ENCODE measurements at regions not wholly inside any gene's neighbourhood (a gene's known extent, or its start where the extent isn't known, plus 50 kb on each side); places are given as distances from the start of the nearest gene placed in this dataset.
"Not testable (repeated sequence)": the region's sequence is repeated elsewhere in the genome, so short reads cannot be mapped to it uniquely, and the experiment has no call there.

DNA sequence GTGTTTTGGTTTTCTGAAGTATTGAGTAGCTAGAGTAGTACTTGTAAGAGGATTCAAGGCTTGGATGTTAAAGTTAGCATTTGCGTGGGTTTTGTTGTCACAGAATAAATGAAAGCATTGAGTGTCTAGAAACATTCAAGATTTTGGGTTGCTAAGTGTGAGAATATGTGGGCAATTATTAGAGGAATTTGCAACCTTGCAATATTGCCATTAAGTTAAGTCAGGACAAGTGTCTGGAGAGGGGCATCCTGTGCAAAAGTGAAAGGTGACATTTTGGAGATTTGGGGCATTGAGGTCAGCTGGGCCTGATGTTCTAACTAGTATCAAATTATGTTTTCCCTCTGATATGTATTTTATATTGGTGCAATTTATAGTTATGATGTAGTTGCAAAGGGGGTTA is 533.9 kb upstream of the GRID2 start:
- ATAC-seq (no peak), DNase-seq (no peak)
- intact Hi-C loops (cut with DNase I): no loop called here
- Histone ChIP-seq H3K4me3 (no peak overlapping the region), H3K27ac (no peak overlapping the region), H3K4me1 (no peaks in the 10 kb centered on the region), H3K27me3 (no peaks in the 10 kb centered on the region), H3K9me3 (peaks cover 0 to 10% (median 0%) of the 10 kb centered on the region in 12 donors), H3K36me3 (no peaks in the 10 kb centered on the region)
- WGBS, 4 donors: 90 to 96% (median 93%) methylated on average over 1 of the region's 1 CpG
- TF ChIP-seq, protein P1, sequence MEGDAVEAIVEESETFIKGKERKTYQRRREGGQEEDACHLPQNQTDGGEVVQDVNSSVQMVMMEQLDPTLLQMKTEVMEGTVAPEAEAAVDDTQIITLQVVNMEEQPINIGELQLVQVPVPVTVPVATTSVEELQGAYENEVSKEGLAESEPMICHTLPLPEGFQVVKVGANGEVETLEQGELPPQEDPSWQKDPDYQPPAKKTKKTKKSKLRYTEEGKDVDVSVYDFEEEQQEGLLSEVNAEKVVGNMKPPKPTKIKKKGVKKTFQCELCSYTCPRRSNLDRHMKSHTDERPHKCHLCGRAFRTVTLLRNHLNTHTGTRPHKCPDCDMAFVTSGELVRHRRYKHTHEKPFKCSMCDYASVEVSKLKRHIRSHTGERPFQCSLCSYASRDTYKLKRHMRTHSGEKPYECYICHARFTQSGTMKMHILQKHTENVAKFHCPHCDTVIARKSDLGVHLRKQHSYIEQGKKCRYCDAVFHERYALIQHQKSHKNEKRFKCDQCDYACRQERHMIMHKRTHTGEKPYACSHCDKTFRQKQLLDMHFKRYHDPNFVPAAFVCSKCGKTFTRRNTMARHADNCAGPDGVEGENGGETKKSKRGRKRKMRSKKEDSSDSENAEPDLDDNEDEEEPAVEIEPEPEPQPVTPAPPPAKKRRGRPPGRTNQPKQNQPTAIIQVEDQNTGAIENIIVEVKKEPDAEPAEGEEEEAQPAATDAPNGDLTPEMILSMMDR (IDR thresholded peaks at IDR 0.05): no peak
- no peak for TF ChIP-seq POLR2A (IDR thresholded peaks at IDR 0.05)

- Histone ChIP-seq H3K4me3 (peak overlapping the region in 6 of 12 donors; percentile 22 to 43 (median 30)), H3K9me3 (peaks cover 0 to 13% (median 0%) of the 10 kb centered on the region in 12 donors)
- ATAC-seq; H3K36me3 ChIP-seq; intact Hi-C loops (cut with DNase I); H3K27me3 ChIP-seq; DNase-seq; H3K27ac ChIP-seq; H3K4me1 ChIP-seq: not testable (repeated sequence)
- 40 to 66% (median 53%) methylated on average over 20 to 28 of the region's 28 CpGs for WGBS, 4 donors
These were observed 512.1 kb upstream of the GRID2 start for GRCh38 chr4:91791631-91792030.

GRCh38 chr4:91795947-91796346 is 507.8 kb upstream of the GRID2 start:
- TF ChIP-seq POLR2A (IDR thresholded peaks at IDR 0.05): no peak
- TF ChIP-seq, protein P1 (IDR thresholded peaks at IDR 0.05): no peak
- H3K27me3 ChIP-seq: no peaks in the 10 kb centered on the region
- peaks cover 0 to 13% (median 0%) of the 10 kb centered on the region in 12 donors for H3K9me3 ChIP-seq
- no peaks in the 10 kb centered on the region for H3K4me1 ChIP-seq
- intact Hi-C loops (cut with DNase I): no loop called here
- 70 to 88% (median 78%) methylated on average over 1 of the region's 1 CpG for WGBS, 4 donors
- no peak overlapping the region for H3K4me3 ChIP-seq
- ATAC-seq: no peak
- no peaks in the 10 kb centered on the region for H3K36me3 ChIP-seq
- H3K27ac ChIP-seq: no peak overlapping the region
- DNase-seq: no peak

DNA sequence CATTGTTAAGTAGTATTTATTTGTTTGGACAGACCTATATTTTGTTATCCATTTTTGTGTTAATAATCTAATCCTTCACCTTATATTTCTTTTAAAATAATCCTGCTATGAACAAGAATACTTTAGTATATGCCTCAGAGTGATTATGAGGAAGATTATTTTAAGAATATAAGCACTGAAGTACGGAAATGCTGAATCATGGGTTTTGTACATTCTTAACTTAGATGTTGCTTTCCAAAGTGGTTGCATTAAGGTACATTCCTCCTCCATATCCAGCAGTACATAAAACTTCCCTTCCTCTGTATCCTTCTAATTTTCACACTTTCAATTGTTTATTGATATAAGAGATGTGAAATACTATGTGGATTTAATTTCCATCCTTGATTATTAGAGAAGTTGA is 491.4 kb upstream of the GRID2 start:
- ATAC-seq (no peak), DNase-seq (no peak)
- H3K27me3 ChIP-seq: no peaks in the 10 kb centered on the region
- no peak overlapping the region for H3K27ac ChIP-seq
- H3K4me3 ChIP-seq: no peak overlapping the region
- no peaks in the 10 kb centered on the region for H3K36me3 ChIP-seq
- no peaks in the 10 kb centered on the region for H3K4me1 ChIP-seq
- no peak for TF ChIP-seq POLR2A (IDR thresholded peaks at IDR 0.05)
- TF ChIP-seq, protein P1 (IDR thresholded peaks at IDR 0.05): no peak
- H3K9me3 ChIP-seq: no peaks in the 10 kb centered on the region
- 60 to 78% (median 68%) methylated on average over 1 of the region's 1 CpG for WGBS, 4 donors
- intact Hi-C loops (cut with DNase I): no loop called here

DNA sequence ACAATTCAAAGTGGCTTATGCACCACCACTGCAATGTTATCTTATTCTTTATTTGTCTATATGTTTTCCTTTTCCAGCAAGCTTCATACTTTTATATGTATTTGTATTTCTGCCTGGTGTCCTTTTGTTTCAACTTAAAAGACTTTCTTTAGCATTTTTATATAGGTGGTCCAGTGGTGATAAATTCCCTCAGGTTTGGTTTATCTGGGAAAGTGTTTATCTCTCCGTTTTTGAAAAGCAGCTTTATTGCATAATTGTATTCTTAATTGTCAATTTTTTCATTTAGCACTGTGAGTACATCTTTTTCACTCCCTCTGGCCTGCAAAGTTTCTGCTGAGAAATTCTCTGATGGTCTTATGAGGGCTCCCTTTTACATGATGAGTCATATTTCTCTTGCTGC is 479.0 kb upstream of the GRID2 start:
- 57 to 74% (median 63%) methylated on average over 1 of the region's 1 CpG for WGBS, 4 donors

More for the DNA sequence above, 479.0 kb upstream of the GRID2 start:
- Histone ChIP-seq H3K36me3 (no peaks in the 10 kb centered on the region), H3K4me3 (no peak overlapping the region), H3K27me3 (no peaks in the 10 kb centered on the region), H3K4me1 (no peaks in the 10 kb centered on the region), H3K9me3 (peaks cover 0 to 56% (median 23%) of the 10 kb centered on the region in 12 donors), H3K27ac (no peak overlapping the region)
- ATAC-seq (no peak), DNase-seq (no peak)
- TF ChIP-seq, protein P1 (IDR thresholded peaks at IDR 0.05): no peak
- TF ChIP-seq POLR2A (IDR thresholded peaks at IDR 0.05): no peak
- intact Hi-C loops (cut with DNase I): no loop called here

Data from heart left ventricle (tissue), 16 donors.